OCI-LY1 (cell line): ENCODE measurements at regions not wholly inside any gene's neighbourhood (a gene's known extent, or its start where the extent isn't known, plus 50 kb on each side); places are given as distances from the start of the nearest gene placed in this dataset.

Experiments used
- H2AFZ ChIP-seq: fragments of 200-600 bp; sonication (generic), shearing (Covaris generic); 2 replicates; pipeline ENCODE4 v1.6.0; 2014; ENCODE audit warnings: antibody characterized with exemption, mild to moderate bottlenecking, low read length
- H3F3A ChIP-seq: fragments of 200-600 bp; sonication (generic), shearing (Covaris generic); 2 replicates; pipeline ENCODE4 v1.6.0; 2014; ENCODE audit warnings: mild to moderate bottlenecking, antibody characterized with exemption, low read length, moderate library complexity; ENCODE audit not compliant: insufficient read depth
- H3K27ac ChIP-seq: fragments of 200-600 bp; sonication (generic); 2 replicates; pipeline ENCODE4 v1.5.1; 2014; ENCODE audit warnings: low read length, mixed run types, mild to moderate bottlenecking, low read depth; ENCODE audit not compliant: poor library complexity, severe bottlenecking
- H3K27me3 ChIP-seq: fragments of 200-600 bp; sonication (generic); 2 replicates; pipeline ENCODE4 v1.6.0; 2014; ENCODE audit warnings: antibody characterized with exemption, mild to moderate bottlenecking, low read length, moderate library complexity; ENCODE audit not compliant: insufficient read depth
- H3K36me3 ChIP-seq: fragments of 200-600 bp; sonication (generic); 2 replicates; pipeline ENCODE4 v1.6.1; 2014; ENCODE audit warnings: mild to moderate bottlenecking, antibody characterized with exemption, low read length, moderate library complexity, mixed read lengths; ENCODE audit not compliant: insufficient read depth
- H3K4me1 ChIP-seq: fragments of 200-600 bp; sonication (generic); 2 replicates; pipeline ENCODE4 v1.5.1; 2014; ENCODE audit warnings: mild to moderate bottlenecking, low read length, moderate library complexity; ENCODE audit not compliant: insufficient read depth, severe bottlenecking
- H3K4me2 ChIP-seq: fragments of 200-600 bp; sonication (generic), shearing (Covaris generic); 2 replicates; pipeline ENCODE4 v1.6.1; 2014; ENCODE audit warnings: low read length
- H3K4me3 ChIP-seq: fragments of 200-600 bp; sonication (generic); 2 replicates; pipeline ENCODE4 v1.5.1; 2014; ENCODE audit warnings: low read length, low read depth, mild to moderate bottlenecking, mixed read lengths; ENCODE audit not compliant: poor library complexity, severe bottlenecking
- H3K79me2 ChIP-seq: fragments of 200-600 bp; shearing (Covaris generic); 2 replicates; pipeline ENCODE4 v1.6.1; 2016; ENCODE audit warnings: mixed run types, low read length, mixed read lengths; ENCODE audit not compliant: insufficient read depth
- H3K9ac ChIP-seq: fragments of 200-600 bp; sonication (generic), shearing (Covaris generic); 2 replicates; pipeline ENCODE4 v1.6.1; 2014; ENCODE audit warnings: mild to moderate bottlenecking, low read length, mixed read lengths
- H3K9me2 ChIP-seq: fragments of 200-600 bp; sonication (generic), shearing (Covaris generic); 2 replicates; pipeline ENCODE4 v1.6.1; 2014; ENCODE audit warnings: low read depth, mild to moderate bottlenecking, low read length, mixed read lengths
- H3K9me3 ChIP-seq: fragments of 200-600 bp; shearing (Covaris generic); 2 replicates; pipeline ENCODE4 v1.6.1; 2014; ENCODE audit warnings: low read length, mixed read lengths
- H4K20me1 ChIP-seq: fragments of 200-600 bp; sonication (generic), shearing (Covaris generic); 2 replicates; pipeline ENCODE4 v1.6.0; 2016; ENCODE audit warnings: mild to moderate bottlenecking, low read length; ENCODE audit not compliant: insufficient read depth
- CTCF ChIP-seq: fragments of 200-600 bp; sonication (generic), shearing (Covaris generic); IDR thresholded peaks from 2 replicates; pipeline ENCODE4 v1.5.1; 2017; ENCODE audit warnings: mild to moderate bottlenecking, antibody characterized with exemption, low read length, moderate library complexity, mixed read lengths
- EZH2 ChIP-seq: fragments of 200-600 bp; sonication (generic), shearing (Covaris generic); IDR thresholded peaks from 2 replicates; pipeline ENCODE4 v1.8.0; 2017; ENCODE audit warnings: borderline replicate concordance, mixed run types, mild to moderate bottlenecking, antibody characterized with exemption, low read length, moderate library complexity, mixed read lengths

DNA sequence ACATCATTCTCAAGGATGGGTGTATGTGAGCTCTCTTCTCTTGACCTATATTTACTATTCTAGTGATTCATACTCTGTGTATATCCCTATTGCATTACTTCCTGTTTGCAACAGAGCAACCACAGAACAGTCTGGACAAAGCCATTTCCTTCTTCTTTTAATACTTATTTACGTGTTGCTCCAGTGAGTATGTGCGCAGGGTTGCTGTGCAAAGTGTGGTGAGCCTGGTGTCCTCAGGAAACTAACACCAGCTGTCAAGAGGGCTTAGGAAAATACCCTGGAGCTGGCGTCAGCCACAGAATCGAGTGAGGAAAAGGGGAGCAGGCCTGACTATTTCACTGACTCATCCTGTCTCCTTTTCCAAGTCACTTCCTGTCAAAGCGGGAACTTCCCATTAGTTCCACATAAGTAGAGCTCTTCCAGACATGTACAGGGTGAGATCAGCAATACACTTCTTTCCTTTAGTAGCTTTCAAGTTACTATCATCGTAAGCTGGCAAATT lies 214.1 kb upstream of the COPS8 start:
- H3K4me1 ChIP-seq: no peaks in the 10 kb centered on the region
- no peak overlapping the region for H3K9ac ChIP-seq
- H3K9me2 ChIP-seq: no peaks in the 10 kb centered on the region
- H3K79me2 ChIP-seq: no peaks in the 10 kb centered on the region
- H3K9me3 ChIP-seq: no peaks in the 10 kb centered on the region
- H3K27ac ChIP-seq: no peak overlapping the region
- no peaks in the 10 kb centered on the region for H3F3A ChIP-seq
- H3K4me3 ChIP-seq: no peak overlapping the region
- H4K20me1 ChIP-seq: no peaks in the 10 kb centered on the region
- no peaks in the 10 kb centered on the region for H3K27me3 ChIP-seq
- H2AFZ ChIP-seq: no peak overlapping the region
- TF ChIP-seq EZH2 (no peak), CTCF (no peak)
- H3K4me2 ChIP-seq: no peak overlapping the region
- H3K36me3 ChIP-seq: no peaks in the 10 kb centered on the region

DNA sequence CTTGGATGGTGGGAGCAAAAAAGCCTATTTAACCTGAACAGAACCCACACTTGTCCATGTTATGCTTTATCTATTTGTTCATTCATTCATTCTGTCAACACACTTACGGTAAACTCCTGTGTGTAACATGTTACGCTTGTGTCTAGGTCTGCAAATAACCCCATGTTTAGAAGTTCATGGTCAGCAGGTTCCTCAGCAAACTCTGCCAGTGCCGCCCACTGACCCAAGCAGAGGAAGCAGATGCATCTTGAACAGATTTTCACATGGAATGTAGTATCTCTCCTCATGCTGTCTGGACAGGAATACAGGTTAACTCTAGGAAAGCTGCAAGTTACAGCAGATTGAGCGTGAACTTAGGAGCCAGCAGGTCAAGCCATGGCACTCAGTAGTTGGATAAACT lies 213.7 kb upstream of the COPS8 start:
- H3K36me3 ChIP-seq: no peaks in the 10 kb centered on the region
- no peaks in the 10 kb centered on the region for H3K4me1 ChIP-seq
- no peak overlapping the region for H3K4me3 ChIP-seq
- no peaks in the 10 kb centered on the region for H3F3A ChIP-seq
- H3K9me2 ChIP-seq: no peaks in the 10 kb centered on the region
- no peak overlapping the region for H3K27ac ChIP-seq
- no peaks in the 10 kb centered on the region for H3K9me3 ChIP-seq
- H3K27me3 ChIP-seq: no peaks in the 10 kb centered on the region
- H3K9ac ChIP-seq: no peak overlapping the region
- no peak overlapping the region for H3K4me2 ChIP-seq
- no peak overlapping the region for H2AFZ ChIP-seq
- no peak for TF ChIP-seq CTCF
- TF ChIP-seq EZH2: no peak
- no peaks in the 10 kb centered on the region for H4K20me1 ChIP-seq
- H3K79me2 ChIP-seq: no peaks in the 10 kb centered on the region

GRCh38 chr2:236872981-236873380 lies 212.7 kb upstream of the COPS8 start:
- Histone ChIP-seq H3K4me2 (no peak overlapping the region), H4K20me1 (no peaks in the 10 kb centered on the region), H3K4me3 (no peak overlapping the region), H3K9me2 (no peaks in the 10 kb centered on the region), H2AFZ (no peak overlapping the region), H3K79me2 (no peaks in the 10 kb centered on the region), H3K27ac (no peak overlapping the region), H3F3A (no peaks in the 10 kb centered on the region), H3K36me3 (no peaks in the 10 kb centered on the region), H3K27me3 (no peaks in the 10 kb centered on the region), H3K9me3 (no peaks in the 10 kb centered on the region), H3K9ac (no peak overlapping the region), H3K4me1 (no peaks in the 10 kb centered on the region)
- TF ChIP-seq EZH2: no peak
- no peak for TF ChIP-seq CTCF
